Neuronal stem cell (in vitro differentiated cells): ENCODE measurements at regions not wholly inside any gene's neighbourhood (a gene's known extent, or its start where the extent isn't known, plus 50 kb on each side); places are given as distances from the start of the nearest gene placed in this dataset.
A peak's percentile ranks its signal among the peaks of the same experiment; 100 is the strongest.

ENCODE experiments used
- DNase-seq: peaks from one replicate; pipeline ENCODE4 v3.0.0-alpha.2; 2013; ENCODE audit warnings: low spot score
- H2AFZ ChIP-seq: one replicate; pipeline ENCODE4 v1.6.1; 2013; ENCODE audit warnings: mild to moderate bottlenecking, low read length, inconsistent platforms
- H2AK5ac ChIP-seq: 2 replicates; pipeline ENCODE4 v1.6.1; 2013; ENCODE audit warnings: low read depth, mild to moderate bottlenecking, inconsistent platforms, low read length, moderate library complexity, mixed read lengths
- H2BK120ac ChIP-seq: 2 replicates; pipeline ENCODE4 v1.6.1; 2013; ENCODE audit warnings: low read depth, mild to moderate bottlenecking, inconsistent platforms, low read length, moderate library complexity, mixed read lengths
- H2BK12ac ChIP-seq: one replicate; pipeline ENCODE4 v1.6.1; 2013; ENCODE audit warnings: low read length, inconsistent platforms
- H2BK15ac ChIP-seq: 2 replicates; pipeline ENCODE4 v1.6.1; 2013; ENCODE audit warnings: mild to moderate bottlenecking, low read length, inconsistent platforms, mixed read lengths
- H2BK5ac ChIP-seq: one replicate; pipeline ENCODE4 v1.6.1; 2013; ENCODE audit warnings: inconsistent platforms, mild to moderate bottlenecking, low read length, moderate library complexity
- H3K14ac ChIP-seq: one replicate; pipeline ENCODE4 v1.6.1; 2013; ENCODE audit warnings: low read length, inconsistent platforms
- H3K18ac ChIP-seq: 2 replicates; pipeline ENCODE4 v1.6.1; 2013; ENCODE audit warnings: low read length, inconsistent platforms
- H3K23ac ChIP-seq: 2 replicates; pipeline ENCODE4 v1.6.1; 2013; ENCODE audit warnings: low read depth, mild to moderate bottlenecking, mixed read lengths, low read length, inconsistent platforms; ENCODE audit not compliant: poor library complexity
- H3K27ac ChIP-seq: replicated peaks from 3 replicates; pipeline ENCODE4 v1.5.1; 2013; ENCODE audit warnings: low read length, inconsistent platforms
- H3K27me3 ChIP-seq, 3 experiments: 2 replicates each; pipeline ENCODE4 v1.6.1; 2013; ENCODE audit warnings: low read length in 3 of 3, mild to moderate bottlenecking in 2 of 3, inconsistent platforms in 1 of 3, low read depth in 1 of 3, mixed read lengths in 1 of 3, moderate library complexity in 1 of 3; ENCODE audit not compliant: control insufficient read depth in 3 of 3, insufficient read depth in 3 of 3
- H3K36me3 ChIP-seq, 2 donors: replicated peaks in 1 of 2; 2 replicates each; pipeline ENCODE4 v1.6.1; 2013; ENCODE audit warnings: low read length in 2 of 2; ENCODE audit not compliant: control insufficient read depth in 2 of 2, insufficient read depth in 2 of 2
- H3K4ac ChIP-seq: 2 replicates; pipeline ENCODE4 v1.6.1; 2013; ENCODE audit warnings: inconsistent platforms, mild to moderate bottlenecking, low read length, moderate library complexity
- H3K4me1 ChIP-seq, 2 donors: 1 replicate in 1 of 2; 2 replicates in 1 of 2; pipeline ENCODE4 v1.6.1; 2013; ENCODE audit warnings: low read length in 2 of 2, low read depth in 1 of 2; ENCODE audit not compliant: control insufficient read depth in 2 of 2, insufficient read depth in 1 of 2
- H3K4me2 ChIP-seq: one replicate; pipeline ENCODE4 v1.6.1; 2013; ENCODE audit warnings: mild to moderate bottlenecking, low read length, inconsistent platforms; ENCODE audit not compliant: insufficient read depth, poor library complexity, severe bottlenecking
- H3K4me3 ChIP-seq, 2 donors: 2 replicates each; pipeline ENCODE4 v1.5.1; 2013; ENCODE audit warnings: low read length in 2 of 2, mild to moderate bottlenecking in 2 of 2, inconsistent platforms in 1 of 2, moderate library complexity in 1 of 2
- H3K79me1 ChIP-seq: one replicate; pipeline ENCODE4 v1.6.1; 2013; ENCODE audit warnings: low read depth, mild to moderate bottlenecking, inconsistent platforms, low read length, moderate library complexity
- H3K9ac ChIP-seq: one replicate; pipeline ENCODE4 v1.6.1; 2013; ENCODE audit warnings: mild to moderate bottlenecking, low read depth, low read length, inconsistent platforms; ENCODE audit not compliant: poor library complexity
- H3K9me3 ChIP-seq, 2 donors: replicated peaks in 1 of 2; 2 replicates each; pipeline versions ENCODE3 to v1.6.1; 2013; ENCODE audit warnings: low read length in 2 of 2, mild to moderate bottlenecking in 2 of 2, inconsistent platforms in 1 of 2, low read depth in 1 of 2, mixed read lengths in 1 of 2, moderate library complexity in 1 of 2; ENCODE audit not compliant: control insufficient read depth in 2 of 2, insufficient read depth in 1 of 2
- H4K8ac ChIP-seq: one replicate; pipeline ENCODE4 v1.6.1; 2013; ENCODE audit warnings: low read depth, mild to moderate bottlenecking, inconsistent platforms, low read length, moderate library complexity
- H4K91ac ChIP-seq: one replicate; pipeline ENCODE4 v1.6.1; 2013; ENCODE audit warnings: low read length, low read depth, mild to moderate bottlenecking, inconsistent platforms; ENCODE audit not compliant: poor library complexity
- WGBS, 2 donors: extraction: QIAGEN DNeasy Blood & Tissue Kit; methylation state at CpG; one replicate each; pipeline ENCODE4 v1.1.7; 2013; ENCODE audit warnings: missing lambda C conversion rate in 2 of 2, mixed read lengths in 1 of 2; ENCODE audit not compliant: insufficient read length in 2 of 2, insufficient replicate concordance in 1 of 2; ENCODE audit errors: extremely low coverage in 2 of 2; 5-methylcytosine and 5-hydroxymethylcytosine counted together

DNA sequence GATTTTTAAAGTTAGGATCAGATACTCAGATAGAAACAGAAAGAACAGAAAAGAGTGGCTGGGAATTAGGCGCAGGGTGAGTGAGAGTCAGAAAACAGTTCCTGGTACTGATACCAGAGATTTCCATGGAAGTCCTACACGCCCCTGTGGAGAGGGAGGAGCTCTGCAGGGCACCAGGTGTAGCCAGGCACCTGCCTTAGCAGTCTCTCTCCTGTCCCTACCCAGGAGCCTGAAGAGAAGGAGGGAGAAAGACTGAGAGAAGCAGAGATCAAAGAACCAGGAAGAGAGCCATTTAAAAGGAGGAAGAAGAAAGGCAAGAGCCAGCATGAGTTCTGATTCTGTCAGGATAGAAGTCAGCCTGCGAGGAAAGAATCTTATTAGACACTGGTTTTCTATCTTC, 65.0 kb downstream of the CBLN1 start:
- H3K4me1 ChIP-seq: peaks cover 0 to 9% of the 10 kb centered on the region in 2 donors

DNA sequence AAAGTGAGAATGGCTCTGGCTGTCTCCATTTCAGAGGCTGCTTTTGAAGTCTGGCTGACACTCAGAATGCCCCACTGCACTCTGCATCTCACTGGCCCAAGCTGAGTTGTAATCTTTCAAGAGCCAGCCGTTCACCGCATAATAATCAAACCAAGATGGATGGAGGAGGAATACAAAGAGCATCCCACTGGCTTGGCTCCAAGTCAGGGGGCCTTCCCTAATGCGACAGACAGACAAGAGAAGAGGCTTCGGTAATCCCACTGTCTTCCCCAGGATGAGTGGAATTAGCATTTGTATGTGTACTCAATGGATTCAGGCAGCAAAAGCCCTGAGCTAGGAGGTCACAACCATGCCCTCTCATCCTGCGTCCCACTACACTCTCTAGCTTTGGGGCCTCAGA, 68.0 kb downstream of the CBLN1 start:
- Histone ChIP-seq H3K4me3 (no peak overlapping the region), H3K9me3 (no peaks in the 10 kb centered on the region), H3K36me3 (no peaks in the 10 kb centered on the region), H3K23ac (no peak overlapping the region), H3K79me1 (no peaks in the 10 kb centered on the region), H2BK15ac (no peak overlapping the region), H3K18ac (no peak overlapping the region), H2BK12ac (no peak overlapping the region), H3K14ac (no peak overlapping the region), H3K4ac (no peak overlapping the region), H2BK5ac (no peak overlapping the region), H3K27me3 (no peaks in the 10 kb centered on the region), H3K4me2 (no peak overlapping the region), H3K27ac (no peak overlapping the region), H4K8ac (no peak overlapping the region), H2AK5ac (no peak overlapping the region), H3K9ac (no peak overlapping the region), H2AFZ (no peak overlapping the region), H3K4me1 (peaks cover 0 to 6% of the 10 kb centered on the region in 2 donors), H2BK120ac (no peak overlapping the region), H4K91ac (no peak overlapping the region)
- no peak for DNase-seq
- WGBS, 2 donors: no CpG with 5 or more reads among the region's 5 CpGs

More for the DNA sequence above, 65.0 kb downstream of the CBLN1 start:
- Histone ChIP-seq H4K91ac (no peak overlapping the region), H4K8ac (no peak overlapping the region), H3K27me3 (no peaks in the 10 kb centered on the region), H3K4me2 (no peak overlapping the region), H2AK5ac (no peak overlapping the region), H2BK120ac (no peak overlapping the region), H2AFZ (no peak overlapping the region), H3K27ac (no peak overlapping the region), H3K9ac (no peak overlapping the region), H3K36me3 (no peaks in the 10 kb centered on the region), H3K4ac (no peak overlapping the region), H3K4me3 (no peak overlapping the region), H2BK5ac (no peak overlapping the region), H3K14ac (no peak overlapping the region), H2BK12ac (no peak overlapping the region), H2BK15ac (no peak overlapping the region), H3K9me3 (no peaks in the 10 kb centered on the region), H3K23ac (no peak overlapping the region), H3K79me1 (no peaks in the 10 kb centered on the region), H3K18ac (no peak overlapping the region)
- WGBS, 2 donors: no CpG with 5 or more reads among the region's 3 CpGs
- DNase-seq: no peak

DNA sequence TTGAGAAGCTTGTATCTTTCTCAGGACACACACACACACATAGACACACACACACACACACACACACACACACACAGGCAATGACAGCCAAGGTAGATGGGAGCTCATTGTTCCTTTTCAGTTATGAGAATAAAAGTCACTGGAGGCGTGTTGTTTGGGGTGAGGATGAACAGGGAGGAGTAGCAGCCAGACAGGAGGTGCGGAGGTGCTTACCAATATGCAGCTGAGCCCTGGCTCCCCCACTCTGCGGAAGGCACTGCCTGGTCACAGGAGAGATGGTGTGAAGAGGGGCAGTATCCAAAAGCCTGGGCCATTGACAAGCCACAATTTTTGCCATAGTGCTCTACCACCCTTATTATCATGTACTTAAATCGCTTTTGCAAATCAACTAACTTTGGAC, 77.4 kb downstream of the CBLN1 start:
- H3K4ac ChIP-seq: no peak overlapping the region
- no peak overlapping the region for H2BK15ac ChIP-seq
- no peak overlapping the region for H3K27ac ChIP-seq
- no peak for DNase-seq
- no peak overlapping the region for H3K14ac ChIP-seq
- H2AFZ ChIP-seq: no peak overlapping the region
- H3K9me3 ChIP-seq: peaks cover 0 to 2% of the 10 kb centered on the region in 2 donors
- H4K8ac ChIP-seq: no peak overlapping the region
- H4K91ac ChIP-seq: no peak overlapping the region
- H3K27me3 ChIP-seq: no peaks in the 10 kb centered on the region
- no peak overlapping the region for H2BK5ac ChIP-seq
- H3K79me1 ChIP-seq: no peaks in the 10 kb centered on the region
- no peaks in the 10 kb centered on the region for H3K36me3 ChIP-seq
- H2AK5ac ChIP-seq: no peak overlapping the region
- no peak overlapping the region for H3K9ac ChIP-seq
- H3K4me1 ChIP-seq: no peaks in the 10 kb centered on the region
- H2BK12ac ChIP-seq: no peak overlapping the region
- no peak overlapping the region for H2BK120ac ChIP-seq
- no peak overlapping the region for H3K23ac ChIP-seq
- no peak overlapping the region for H3K4me2 ChIP-seq
- no peak overlapping the region for H3K4me3 ChIP-seq
- H3K18ac ChIP-seq: no peak overlapping the region
- 100% methylated on average over 1 of the region's 4 CpGs; no CpG with 5 or more reads in 1 of the 2 donors for WGBS, 2 donors

GRCh38 chr16:49203361-49203760, 78.3 kb downstream of the CBLN1 start:
- Histone ChIP-seq H3K79me1 (no peaks in the 10 kb centered on the region), H3K14ac (peak overlapping the region; percentile 12), H3K9ac (no peak overlapping the region), H3K27ac (no peak overlapping the region), H2BK120ac (no peak overlapping the region), H3K18ac (no peak overlapping the region), H2AK5ac (no peak overlapping the region), H2BK5ac (no peak overlapping the region), H3K36me3 (no peaks in the 10 kb centered on the region), H3K4me2 (no peak overlapping the region), H3K4me3 (no peak overlapping the region), H3K4me1 (no peaks in the 10 kb centered on the region), H3K27me3 (no peaks in the 10 kb centered on the region), H4K91ac (no peak overlapping the region), H2AFZ (no peak overlapping the region), H4K8ac (no peak overlapping the region), H3K23ac (no peak overlapping the region), H3K9me3 (peaks cover 0 to 2% of the 10 kb centered on the region in 2 donors), H3K4ac (no peak overlapping the region), H2BK12ac (no peak overlapping the region), H2BK15ac (no peak overlapping the region)
- no CpG with 5 or more reads among the region's 3 CpGs for WGBS, 2 donors
- DNase-seq: no peak
